KMS-11 (cell line): ENCODE measurements at regions not wholly inside any gene's neighbourhood (a gene's known extent, or its start where the extent isn't known, plus 50 kb on each side); places are given as distances from the start of the nearest gene placed in this dataset.

Experiments used
- H2AFZ ChIP-seq: fragments of 200-600 bp; sonication (generic); 2 replicates; pipeline ENCODE4 v1.6.1; 2016; ENCODE audit warnings: antibody characterized with exemption, mixed run types, low read depth
- H3K27ac ChIP-seq: fragments of 200-600 bp; sonication (generic); 2 replicates; pipeline ENCODE4 v1.6.1; 2016; ENCODE audit warnings: mild to moderate bottlenecking, mixed run types
- H3K27me3 ChIP-seq: fragments of 200-600 bp; sonication (generic); 2 replicates; pipeline ENCODE4 v1.6.1; 2017; ENCODE audit warnings: mild to moderate bottlenecking, low read depth, mixed run types, moderate library complexity; ENCODE audit not compliant: insufficient read depth
- H3K36me3 ChIP-seq: fragments of 200-600 bp; sonication (generic); 2 replicates; pipeline ENCODE4 v1.6.1; 2017; ENCODE audit warnings: mild to moderate bottlenecking, mixed run types; ENCODE audit not compliant: insufficient read depth
- H3K4me1 ChIP-seq: fragments of 200-600 bp; sonication (generic); 2 replicates; pipeline ENCODE4 v1.6.1; 2016; ENCODE audit warnings: mild to moderate bottlenecking, low read depth, mixed run types; ENCODE audit not compliant: poor library complexity, severe bottlenecking
- H3K4me2 ChIP-seq: fragments of 200-600 bp; sonication (generic); 2 replicates; pipeline ENCODE4 v1.7.0; 2016; ENCODE audit warnings: mild to moderate bottlenecking, mixed run types
- H3K4me3 ChIP-seq: fragments of 200-600 bp; sonication (generic); IDR thresholded peaks from 2 replicates; pipeline ENCODE4 v1.6.1; 2017; ENCODE audit warnings: low read depth, low read length, mixed read lengths; ENCODE audit not compliant: insufficient read depth
- H3K79me2 ChIP-seq: fragments of 200-600 bp; sonication (generic); 2 replicates; pipeline ENCODE4 v1.6.1; 2016; ENCODE audit warnings: low read depth, mixed run types; ENCODE audit not compliant: insufficient read depth
- H3K9ac ChIP-seq: fragments of 200-600 bp; sonication (generic); 2 replicates; pipeline ENCODE4 v1.6.1; 2016; ENCODE audit warnings: mild to moderate bottlenecking, mixed run types
- H4K20me1 ChIP-seq: fragments of 200-600 bp; sonication (generic); 2 replicates; pipeline ENCODE4 v1.6.1; 2016; ENCODE audit warnings: mild to moderate bottlenecking, mixed run types; ENCODE audit not compliant: insufficient read depth
- CTCF ChIP-seq: fragments of 200-600 bp; sonication (generic); conservative IDR thresholded peaks from 2 replicates; pipeline ENCODE4 v1.6.1; 2017; ENCODE audit warnings: low read depth, mild to moderate bottlenecking, antibody characterized with exemption, low read length, moderate library complexity, mixed read lengths

DNA sequence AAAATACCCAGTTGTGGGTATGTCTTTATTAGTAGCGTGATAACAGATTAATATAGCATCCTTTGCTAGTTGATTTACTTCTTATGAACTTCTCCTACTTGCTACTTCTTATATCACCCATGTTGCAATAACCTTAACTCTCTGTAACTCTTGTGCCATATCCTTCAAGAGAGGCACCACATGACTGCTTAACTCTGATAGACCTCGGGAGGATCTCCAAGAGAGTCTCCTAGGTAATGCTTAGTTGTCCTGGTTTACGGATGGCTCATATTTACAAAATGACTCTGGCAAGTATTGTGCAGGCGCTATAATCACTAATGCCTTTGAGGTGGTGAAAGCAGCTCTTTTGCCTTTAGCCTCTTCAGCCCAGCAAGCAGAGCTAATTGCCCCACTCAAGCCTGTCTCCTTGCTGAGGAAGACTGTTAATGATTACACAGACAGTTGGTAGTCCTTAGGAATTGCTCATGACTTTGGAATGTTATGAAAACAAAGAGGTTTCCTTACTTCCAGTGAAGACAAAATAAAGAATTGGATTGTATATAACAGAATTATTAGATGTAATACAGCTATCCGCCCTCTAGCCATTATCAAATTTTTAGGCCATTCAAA, 1305.8 kb downstream of the PCDH7 start:
- no peak overlapping the region for H2AFZ ChIP-seq
- no peak overlapping the region for H3K4me2 ChIP-seq
- no peaks in the 10 kb centered on the region for H3K4me1 ChIP-seq

DNA sequence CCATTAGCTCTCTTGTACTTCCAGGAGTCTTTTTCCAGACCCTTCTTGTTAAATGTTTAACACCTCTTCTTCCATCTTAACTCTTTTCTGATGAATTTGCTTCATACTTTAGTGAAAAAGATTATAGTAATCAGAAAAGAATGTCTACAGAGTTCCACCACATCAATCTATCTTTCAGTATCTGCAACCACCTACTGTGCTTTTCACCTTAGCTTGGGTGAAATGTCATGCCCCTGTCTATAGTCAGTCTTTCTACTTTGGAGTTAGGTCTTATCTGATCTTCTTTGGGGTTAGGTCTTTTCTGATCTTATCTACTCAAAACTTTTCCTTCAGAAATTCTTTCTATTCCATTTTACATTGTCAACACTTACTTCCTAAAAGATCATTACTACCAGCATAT, 1310.2 kb downstream of the PCDH7 start:
- H3K9ac ChIP-seq = no peak overlapping the region
- no peak overlapping the region for H3K4me2 ChIP-seq
- no peaks in the 10 kb centered on the region for H3K4me1 ChIP-seq
- no peaks in the 10 kb centered on the region for H4K20me1 ChIP-seq
- H2AFZ ChIP-seq = no peak overlapping the region
- no peak overlapping the region for H3K4me3 ChIP-seq
- H3K36me3 ChIP-seq = no peaks in the 10 kb centered on the region
- TF ChIP-seq CTCF = no peak
- no peaks in the 10 kb centered on the region for H3K79me2 ChIP-seq
- no peaks in the 10 kb centered on the region for H3K27me3 ChIP-seq
- H3K27ac ChIP-seq = no peak overlapping the region

More for the DNA sequence above, 1305.8 kb downstream of the PCDH7 start:
- no peak overlapping the region for H3K4me3 ChIP-seq
- no peak for TF ChIP-seq CTCF
- no peak overlapping the region for H3K27ac ChIP-seq
- H3K9ac ChIP-seq = no peak overlapping the region
- no peaks in the 10 kb centered on the region for H4K20me1 ChIP-seq
- H3K27me3 ChIP-seq = no peaks in the 10 kb centered on the region
- H3K36me3 ChIP-seq = no peaks in the 10 kb centered on the region
- no peaks in the 10 kb centered on the region for H3K79me2 ChIP-seq

GRCh38 chr4:32031026-32031425, 1310.9 kb downstream of the PCDH7 start:
- Histone ChIP-seq H3K4me3 (no peak overlapping the region), H3K4me1 (no peaks in the 10 kb centered on the region), H3K79me2 (no peaks in the 10 kb centered on the region), H4K20me1 (no peaks in the 10 kb centered on the region), H2AFZ (no peak overlapping the region), H3K4me2 (no peak overlapping the region), H3K36me3 (no peaks in the 10 kb centered on the region), H3K9ac (no peak overlapping the region), H3K27me3 (no peaks in the 10 kb centered on the region), H3K27ac (no peak overlapping the region)
- TF ChIP-seq CTCF = no peak

- Histone ChIP-seq H3K36me3 (no peaks in the 10 kb centered on the region), H3K4me3 (no peak overlapping the region), H3K79me2 (no peaks in the 10 kb centered on the region), H3K27ac (no peak overlapping the region), H2AFZ (no peak overlapping the region), H3K4me1 (no peaks in the 10 kb centered on the region), H4K20me1 (no peaks in the 10 kb centered on the region), H3K9ac (no peak overlapping the region), H3K4me2 (no peak overlapping the region), H3K27me3 (no peaks in the 10 kb centered on the region)
- TF ChIP-seq CTCF = no peak
Measured at GRCh38 chr4:32032136-32032672, 1312.0 kb downstream of the PCDH7 start.
